K562 (cell line): ENCODE measurements at regions not wholly inside any gene's neighbourhood (a gene's known extent, or its start where the extent isn't known, plus 50 kb on each side); places are given as distances from the start of the nearest gene placed in this dataset.

Experiments used
- ATF1 ChIP-seq, 2 experiments: fragments of 450-650 bp in 1 of 2; IDR thresholded peaks; 2 replicates each; pipeline ENCODE4 v1.6.1; 2016; ENCODE audit warnings: missing compliant biosample characterization in 1 of 2, missing genetic modification characterization in 1 of 2
- BRF2 ChIP-seq: IDR thresholded peaks from 3 replicates; pipeline ENCODE4 v1.6.1; 2011; ENCODE audit warnings: borderline replicate concordance, mild to moderate bottlenecking; ENCODE audit not compliant: insufficient read length, insufficient read depth
- EHMT2 ChIP-seq: fragments of 450-650 bp; IDR thresholded peaks from 2 replicates; pipeline ENCODE4 v1.6.1; 2018; ENCODE audit warnings: antibody characterized with exemption
- HSF4 ChIP-seq: fragments of 250-450 bp; sonication (Bioruptor Pico); IDR thresholded peaks from 2 replicates; pipeline ENCODE4 v2.1.2; 2022; ENCODE audit warnings: mild to moderate bottlenecking, moderate library complexity, borderline replicate concordance
- IRF1 ChIP-seq: sonication (generic); formaldehyde crosslinking; IDR thresholded peaks from 2 replicates; pipeline ENCODE4 v1.8.0; 2022; ENCODE audit warnings: missing genetic modification reagents, mild to moderate bottlenecking, borderline replicate concordance
- MIER1 ChIP-seq: fragments of 450-650 bp; IDR thresholded peaks from 2 replicates; pipeline ENCODE4 v1.6.1; 2016; ENCODE audit warnings: antibody characterized with exemption, mild to moderate bottlenecking, low read depth
- PML ChIP-seq: IDR thresholded peaks from 2 replicates; pipeline ENCODE4 v1.6.1; 2012; ENCODE audit warnings: low read length, inconsistent platforms
- PRDM10 ChIP-seq: fragments of 450-650 bp; IDR thresholded peaks from 2 replicates; pipeline ENCODE4 v1.6.1; 2018; ENCODE audit not compliant: partially characterized antibody
- PTTG1 ChIP-seq: fragments of 450-650 bp; IDR thresholded peaks from 2 replicates; pipeline ENCODE4 v1.6.1; 2016; ENCODE audit warnings: low read depth, mild to moderate bottlenecking, missing genetic modification characterization, missing compliant biosample characterization
- RCOR1 ChIP-seq, 2 experiments: IDR thresholded peaks; 2 replicates each; pipeline ENCODE4 v1.6.1; 2012; ENCODE audit warnings: low read depth in 2 of 2, low read length in 2 of 2, borderline replicate concordance in 1 of 2, improper control_type of control experiment in 1 of 2
- RHOXF2B ChIP-seq: fragments of 250-450 bp; sonication (Bioruptor Pico); conservative IDR thresholded peaks from 2 replicates; pipeline ENCODE4 v1.5.1; 2021
- STAG1 ChIP-seq: sonication (generic); formaldehyde crosslinking; IDR thresholded peaks from 2 replicates; pipeline ENCODE4 v1.5.0; 2020; ENCODE audit warnings: missing genetic modification reagents, borderline replicate concordance
- STAT5A ChIP-seq: IDR thresholded peaks from 2 replicates; pipeline ENCODE4 v1.6.1; 2012; ENCODE audit warnings: low read length, inconsistent platforms, borderline replicate concordance
- TRIM24 ChIP-seq, 2 experiments: fragments of 450-650 bp; IDR thresholded peaks; 2 replicates each; pipeline ENCODE4 v1.6.1; 2016
- ZFPM2 ChIP-seq: fragments of 250-450 bp; sonication (Bioruptor Pico); IDR thresholded peaks from 2 replicates; pipeline ENCODE4 v1.5.1; 2022; ENCODE audit warnings: mild to moderate bottlenecking
- ZMIZ1 ChIP-seq, 2 experiments: fragments of 150-350 bp in 1 of 2; IDR thresholded peaks; 2 replicates each; pipeline ENCODE4 v1.6.1; 2012 to 2016; ENCODE audit warnings: low read depth in 2 of 2, low read length in 2 of 2, mild to moderate bottlenecking in 1 of 2, moderate library complexity in 1 of 2
- ZNF398 ChIP-seq: fragments of 250-450 bp; sonication (Bioruptor Pico); IDR thresholded peaks from 2 replicates; pipeline ENCODE4 v1.8.0; 2021; ENCODE audit warnings: moderate library complexity, mild to moderate bottlenecking, inconsistent platforms
- ZNF507 ChIP-seq: conservative IDR thresholded peaks from 2 replicates; pipeline ENCODE4 v1.6.1; 2017; ENCODE audit warnings: missing genetic modification characterization, missing compliant biosample characterization

- TF ChIP-seq ZMIZ1 (IDR thresholded peaks at IDR 0.05; ENCODE audit: low read depth in 2 of 2, low read length in 2 of 2) (no peak), RHOXF2B (no peak), STAT5A (no peak), BRF2 (no peak), RCOR1 (IDR thresholded peaks at IDR 0.05; ENCODE audit: borderline replicate concordance in 1 of 2, low read depth in 2 of 2, low read length in 2 of 2) (no peak), IRF1 (CRISPR knock-in tag) (no peak), PRDM10 (peak; percentile 39), HSF4 (CRISPR knock-in tag) (no peak), ATF1 (CRISPR knock-in tag; IDR thresholded peaks at IDR 0.05) (no peak), ATF1 (tag; IDR thresholded peaks at IDR 0.05) (no peak), MIER1 (no peak; the same call in 1 of the 2 replicates), ZNF398 (CRISPR knock-in tag) (no peak), TRIM24 (IDR thresholded peaks at IDR 0.05) (no peak), EHMT2 (no peak), ZNF507 (tag) (no peak), ZFPM2 (no peak), PML (no peak), PTTG1 (tag) (no peak; the same call in 1 of the 2 replicates), STAG1 (CRISPR knock-in tag) (no peak)
Observed at GRCh38 chr7:106774213-106774767, 90.8 kb upstream of the PIK3CG start (continued).
